ENCODE measurements at regions not wholly inside any gene's neighbourhood (a gene's known extent, or its start where the extent isn't known, plus 50 kb on each side); places are given as distances from the start of the nearest gene placed in this dataset.

DNA sequence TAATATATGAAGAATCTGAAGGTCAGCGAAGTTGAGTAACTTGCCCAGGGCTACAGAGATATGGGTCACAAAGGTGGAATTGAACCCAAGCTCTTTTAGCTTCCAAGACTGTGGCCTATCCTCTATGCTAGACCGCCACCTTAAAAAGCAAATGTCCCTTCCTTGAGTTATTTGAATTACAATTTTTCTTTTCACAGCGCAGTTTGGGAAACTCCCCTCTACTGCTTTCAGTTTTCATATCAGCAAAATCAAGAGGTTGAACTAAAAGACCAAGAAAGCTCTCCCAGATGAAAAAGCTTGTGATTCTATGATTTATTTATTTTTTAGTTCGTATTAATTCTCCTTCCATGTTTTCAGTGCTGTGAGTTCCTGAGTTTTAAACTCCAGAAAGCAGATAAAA lies 174.5 kb upstream of the C1QTNF7 start:
- TF ChIP-seq EZH2 (IDR thresholded peaks at IDR 0.05; ENCODE audit: borderline replicate concordance): no peak
- TF ChIP-seq, protein P1, sequence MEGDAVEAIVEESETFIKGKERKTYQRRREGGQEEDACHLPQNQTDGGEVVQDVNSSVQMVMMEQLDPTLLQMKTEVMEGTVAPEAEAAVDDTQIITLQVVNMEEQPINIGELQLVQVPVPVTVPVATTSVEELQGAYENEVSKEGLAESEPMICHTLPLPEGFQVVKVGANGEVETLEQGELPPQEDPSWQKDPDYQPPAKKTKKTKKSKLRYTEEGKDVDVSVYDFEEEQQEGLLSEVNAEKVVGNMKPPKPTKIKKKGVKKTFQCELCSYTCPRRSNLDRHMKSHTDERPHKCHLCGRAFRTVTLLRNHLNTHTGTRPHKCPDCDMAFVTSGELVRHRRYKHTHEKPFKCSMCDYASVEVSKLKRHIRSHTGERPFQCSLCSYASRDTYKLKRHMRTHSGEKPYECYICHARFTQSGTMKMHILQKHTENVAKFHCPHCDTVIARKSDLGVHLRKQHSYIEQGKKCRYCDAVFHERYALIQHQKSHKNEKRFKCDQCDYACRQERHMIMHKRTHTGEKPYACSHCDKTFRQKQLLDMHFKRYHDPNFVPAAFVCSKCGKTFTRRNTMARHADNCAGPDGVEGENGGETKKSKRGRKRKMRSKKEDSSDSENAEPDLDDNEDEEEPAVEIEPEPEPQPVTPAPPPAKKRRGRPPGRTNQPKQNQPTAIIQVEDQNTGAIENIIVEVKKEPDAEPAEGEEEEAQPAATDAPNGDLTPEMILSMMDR (IDR thresholded peaks at IDR 0.05; ENCODE audit: poor library complexity): no peak
